Cardiac muscle cell (in vitro differentiated cells and primary cell): ENCODE measurements at regions not wholly inside any gene's neighbourhood (a gene's known extent, or its start where the extent isn't known, plus 50 kb on each side); places are given as distances from the start of the nearest gene placed in this dataset.

Experiments used
- DNase-seq, 2 donors: peaks; one replicate each; pipeline versions ENCODE4 v3.0.0 to v3.0.0-alpha.2; 2010 to 2017; ENCODE audit warnings: low read depth in 1 of 2, low spot score in 1 of 2
- H3K27ac ChIP-seq: fragments of 200-600 bp; sonication (generic); 2 replicates; pipeline ENCODE4 v1.5.1; 2016
- H3K27me3 ChIP-seq: fragments of 200-600 bp; sonication (generic); 2 replicates; pipeline ENCODE4 v1.6.0; 2016; ENCODE audit warnings: control low read depth
- H3K36me3 ChIP-seq: fragments of 200-600 bp; sonication (generic); 2 replicates; pipeline ENCODE4 v1.5.1; 2016; ENCODE audit warnings: control low read depth
- H3K4me1 ChIP-seq: fragments of 200-600 bp; sonication (generic); 2 replicates; pipeline ENCODE4 v1.8.1; 2017; ENCODE audit warnings: low read depth, mild to moderate bottlenecking, mixed run types
- H3K4me3 ChIP-seq: fragments of 200-600 bp; sonication (generic); 2 replicates; pipeline ENCODE4 v1.5.1; 2016; ENCODE audit warnings: mild to moderate bottlenecking
- H3K9me3 ChIP-seq: fragments of 200-600 bp; sonication (generic); 2 replicates; pipeline ENCODE4 v1.5.1; 2017; ENCODE audit warnings: low read depth, mild to moderate bottlenecking, control low read depth
- TF ChIP-seq, protein P1 (sequence below): IDR thresholded peaks from 2 replicates; pipeline ENCODE4 v1.5.1; 2012; ENCODE audit warnings: low read depth, mild to moderate bottlenecking, low read length

DNA sequence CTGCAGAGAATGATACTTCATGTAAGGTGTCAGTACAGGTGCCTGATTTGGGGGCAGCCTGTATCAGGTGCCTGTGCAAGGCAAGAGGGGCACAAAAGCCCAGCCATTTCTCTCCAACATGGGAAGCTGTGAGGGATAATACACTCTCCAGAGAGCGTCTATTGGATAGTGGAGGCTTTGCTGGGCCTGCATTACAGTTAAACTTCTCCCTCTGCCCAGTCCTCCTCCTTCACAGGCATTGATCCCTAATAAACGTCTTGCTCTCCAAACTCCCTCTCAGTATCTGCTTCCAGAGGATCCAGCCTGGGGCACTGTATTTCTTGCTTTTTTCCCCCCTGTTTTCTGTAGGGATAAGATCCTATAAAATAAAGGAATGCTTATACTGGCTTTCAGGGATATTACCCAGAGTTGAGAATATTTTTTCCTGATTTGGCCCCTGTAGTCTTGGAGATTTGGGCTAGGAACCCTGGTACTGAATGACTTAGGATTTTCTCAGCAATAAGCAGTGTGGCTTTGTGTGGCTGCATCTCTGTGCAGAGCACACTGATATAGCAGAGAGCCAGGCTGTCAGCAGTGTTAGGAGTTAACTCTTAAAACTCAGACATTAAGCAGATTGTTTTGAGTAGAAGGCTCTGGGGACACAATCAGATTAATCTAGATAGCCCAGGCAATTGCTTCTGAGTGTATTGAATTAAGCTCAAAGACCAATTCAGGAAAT is 330.6 kb downstream of the CYRIA start:
- TF ChIP-seq, protein P1, sequence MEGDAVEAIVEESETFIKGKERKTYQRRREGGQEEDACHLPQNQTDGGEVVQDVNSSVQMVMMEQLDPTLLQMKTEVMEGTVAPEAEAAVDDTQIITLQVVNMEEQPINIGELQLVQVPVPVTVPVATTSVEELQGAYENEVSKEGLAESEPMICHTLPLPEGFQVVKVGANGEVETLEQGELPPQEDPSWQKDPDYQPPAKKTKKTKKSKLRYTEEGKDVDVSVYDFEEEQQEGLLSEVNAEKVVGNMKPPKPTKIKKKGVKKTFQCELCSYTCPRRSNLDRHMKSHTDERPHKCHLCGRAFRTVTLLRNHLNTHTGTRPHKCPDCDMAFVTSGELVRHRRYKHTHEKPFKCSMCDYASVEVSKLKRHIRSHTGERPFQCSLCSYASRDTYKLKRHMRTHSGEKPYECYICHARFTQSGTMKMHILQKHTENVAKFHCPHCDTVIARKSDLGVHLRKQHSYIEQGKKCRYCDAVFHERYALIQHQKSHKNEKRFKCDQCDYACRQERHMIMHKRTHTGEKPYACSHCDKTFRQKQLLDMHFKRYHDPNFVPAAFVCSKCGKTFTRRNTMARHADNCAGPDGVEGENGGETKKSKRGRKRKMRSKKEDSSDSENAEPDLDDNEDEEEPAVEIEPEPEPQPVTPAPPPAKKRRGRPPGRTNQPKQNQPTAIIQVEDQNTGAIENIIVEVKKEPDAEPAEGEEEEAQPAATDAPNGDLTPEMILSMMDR: no peak

DNA sequence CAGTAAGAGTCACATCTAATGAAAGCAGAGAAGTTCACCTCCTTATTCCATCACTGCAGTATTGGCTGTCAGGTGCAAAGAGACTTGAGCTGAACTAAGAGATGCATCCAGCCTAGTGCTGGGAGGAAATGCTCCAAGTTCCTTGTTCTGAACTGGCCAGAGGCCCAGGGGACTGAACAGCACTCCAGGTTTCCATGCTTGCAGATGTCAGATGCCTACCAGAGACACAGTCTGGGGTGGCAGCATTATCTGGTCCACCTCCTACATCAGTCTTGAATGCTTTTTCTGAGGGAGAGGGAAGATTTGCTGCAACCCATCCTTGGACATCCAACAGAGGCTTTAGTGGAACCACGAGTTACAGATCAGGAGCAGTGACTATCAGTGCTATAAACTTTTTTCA is 331.3 kb downstream of the CYRIA start:
- DNase-seq: no peak
- peaks cover 57% of the 10 kb centered on the region for H3K4me1 ChIP-seq
- H3K4me3 ChIP-seq: no peak overlapping the region
- TF ChIP-seq, protein P1: no peak
- no peaks in the 10 kb centered on the region for H3K27me3 ChIP-seq
- no peaks in the 10 kb centered on the region for H3K9me3 ChIP-seq
- H3K27ac ChIP-seq: no peak overlapping the region
- H3K36me3 ChIP-seq: no peaks in the 10 kb centered on the region

More for the DNA sequence above, 330.6 kb downstream of the CYRIA start:
- peak in 1 of 2 donors; percentile 40 for DNase-seq
- H3K9me3 ChIP-seq: no peaks in the 10 kb centered on the region
- H3K36me3 ChIP-seq: no peaks in the 10 kb centered on the region
- peaks cover 50% of the 10 kb centered on the region for H3K4me1 ChIP-seq
- H3K27me3 ChIP-seq: no peaks in the 10 kb centered on the region
- no peak overlapping the region for H3K4me3 ChIP-seq
- H3K27ac ChIP-seq: peak overlapping the region; percentile 0

DNA sequence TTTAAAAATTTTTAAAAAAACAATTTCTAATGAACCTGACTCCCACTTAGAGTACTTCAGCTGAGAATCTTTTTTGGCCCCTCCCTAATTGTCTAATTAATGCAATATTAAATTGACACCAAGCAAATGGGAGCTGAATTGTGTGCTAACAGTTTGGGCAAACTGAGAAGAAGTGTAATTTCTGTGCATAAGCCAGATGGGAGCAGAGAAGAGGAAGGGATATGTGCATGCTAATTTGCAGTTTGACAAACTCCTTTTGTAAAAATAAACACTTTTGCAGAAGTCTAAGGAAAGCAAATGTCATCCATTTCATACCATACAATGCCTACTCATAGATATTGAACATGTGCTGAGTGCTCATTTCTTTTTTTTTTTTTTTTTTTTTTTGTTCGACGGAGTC is 332.0 kb downstream of the CYRIA start:
- no peak for DNase-seq
- no peaks in the 10 kb centered on the region for H3K27me3 ChIP-seq

DNA sequence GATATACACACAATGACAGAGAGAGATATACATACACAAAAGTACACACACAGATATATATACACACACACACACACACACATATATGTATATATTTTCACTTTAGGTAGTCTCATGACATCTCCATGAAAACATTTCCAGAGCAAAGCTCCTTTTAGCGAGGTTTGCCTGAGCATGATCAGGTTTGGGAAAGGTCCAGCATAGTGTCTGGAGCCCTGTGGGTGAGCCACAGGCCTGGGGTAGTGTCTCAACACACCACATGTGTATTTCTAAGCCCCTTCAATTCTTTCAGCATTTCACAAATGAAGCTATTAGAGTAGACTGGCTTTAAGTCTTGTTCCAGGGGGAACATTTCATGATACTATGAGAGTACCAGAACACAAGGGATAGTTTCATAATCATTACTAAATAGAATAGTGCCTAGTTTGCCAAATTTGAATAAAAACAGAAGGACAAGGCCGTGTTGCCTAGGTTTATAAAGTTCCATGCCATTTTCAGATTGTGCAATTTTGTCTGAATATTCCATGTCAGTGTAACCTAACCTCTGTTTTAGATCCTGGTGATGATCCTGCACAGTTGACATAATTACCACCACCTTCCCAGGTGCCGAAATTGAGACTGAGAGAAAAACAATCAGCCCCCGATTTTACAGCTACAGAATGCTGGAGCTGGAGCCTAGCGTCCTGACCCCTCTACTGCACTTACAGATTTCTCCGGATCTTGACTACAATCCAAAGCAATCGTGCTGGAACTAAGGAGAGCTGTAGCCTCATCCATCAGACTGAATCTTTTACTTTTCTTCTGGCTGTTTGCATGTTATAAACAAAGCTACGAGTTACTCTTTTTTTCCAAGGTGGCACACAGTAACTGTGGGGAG is 332.7 kb downstream of the CYRIA start:
- DNase-seq: no peak
- TF ChIP-seq, protein P1: no peak
- Histone ChIP-seq H3K27me3 (no peaks in the 10 kb centered on the region), H3K27ac (no peak overlapping the region), H3K4me3 (no peak overlapping the region), H3K36me3 (no peaks in the 10 kb centered on the region), H3K4me1 (peaks cover 63% of the 10 kb centered on the region), H3K9me3 (no peaks in the 10 kb centered on the region)

More for the DNA sequence above, 332.0 kb downstream of the CYRIA start:
- H3K36me3 ChIP-seq: no peaks in the 10 kb centered on the region
- H3K27ac ChIP-seq: no peak overlapping the region
- no peaks in the 10 kb centered on the region for H3K9me3 ChIP-seq
- TF ChIP-seq, protein P1: no peak
- peaks cover 63% of the 10 kb centered on the region for H3K4me1 ChIP-seq
- no peak overlapping the region for H3K4me3 ChIP-seq

DNA sequence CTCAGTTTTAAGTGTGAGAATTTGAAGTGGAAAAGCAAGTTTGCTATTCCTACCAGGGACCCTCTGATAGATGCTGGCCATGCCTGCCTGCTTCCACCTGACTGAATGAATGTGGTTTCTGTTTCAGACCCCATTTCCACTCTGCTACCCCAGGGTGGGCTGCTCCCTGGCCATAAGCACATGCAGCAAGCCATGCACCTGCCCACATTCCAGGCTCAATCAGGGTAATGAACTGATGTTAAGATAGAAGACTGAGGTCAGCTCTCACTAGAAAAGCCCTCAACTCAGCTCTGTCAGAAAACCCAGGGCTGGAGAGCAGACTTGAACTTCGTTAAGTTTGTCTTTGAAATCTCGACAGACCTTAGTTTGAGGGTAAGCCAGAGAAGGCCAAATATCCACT is 333.9 kb downstream of the CYRIA start:
- H3K4me1 ChIP-seq: peaks cover 63% of the 10 kb centered on the region
- H3K4me3 ChIP-seq: no peak overlapping the region
- TF ChIP-seq, protein P1: no peak

More for the DNA sequence above, 333.9 kb downstream of the CYRIA start:
- no peaks in the 10 kb centered on the region for H3K27me3 ChIP-seq
- no peaks in the 10 kb centered on the region for H3K36me3 ChIP-seq
- H3K27ac ChIP-seq: peak overlapping the region; percentile 92
- DNase-seq: no peak
- H3K9me3 ChIP-seq: no peaks in the 10 kb centered on the region
